Endothelial cell of umbilical vein (primary cell): ENCODE measurements at regions not wholly inside any gene's neighbourhood (a gene's known extent, or its start where the extent isn't known, plus 50 kb on each side); places are given as distances from the start of the nearest gene placed in this dataset.

Experiments
- BruUV-seq: library from RNA; stranded (reverse); fragments of 400-500 nt; replicated peaks from 2 replicates; lab custom pipeline; 2021; lab: Mats Ljungman, UMichigan
- CTCF ChIA-PET: fragments of 300-600, 350-600 bp; sonication (Branson Sonifier 250); formaldehyde crosslinking; loops from one replicate; lab custom pipeline; 2021; ENCODE audit warnings: antibody characterized with exemption, inconsistent platforms; lab: Charles Lee
- POLR2A ChIA-PET: fragments of 300-600, 350-600 bp; sonication (Branson Sonifier 250); formaldehyde crosslinking; loops from one replicate; lab custom pipeline; 2021; ENCODE audit warnings: antibody characterized with exemption, inconsistent platforms; lab: Charles Lee
- DNase-seq: peaks from one replicate; pipeline ENCODE4 v3.0.0-alpha.2; 2011; ENCODE audit warnings: low read depth, low spot score
- FAIRE-seq: peaks from 2 replicates; lab custom pipeline; 2011; peaks lifted over from hg19 to GRCh38; lab: Jason Lieb, UNC
- H2AFZ ChIP-seq: 2 replicates; pipeline ENCODE4 v1.6.0; 2012; ENCODE audit warnings: low read depth, low read length, control low read depth, inconsistent platforms
- H3K27ac ChIP-seq: 2 replicates; pipeline ENCODE4 v1.5.1; 2011; ENCODE audit warnings: low read depth, mild to moderate bottlenecking, control low read depth, low read length, moderate library complexity; ENCODE audit not compliant: insufficient read depth
- H3K27me3 ChIP-seq, 2 experiments: 2 replicates each; pipeline versions ENCODE4 v1.6.0 to v1.6.1; 2011; ENCODE audit warnings: low read length in 2 of 2, mixed read lengths in 1 of 2; ENCODE audit not compliant: control insufficient read depth in 2 of 2, insufficient read depth in 2 of 2
- H3K36me3 ChIP-seq, 2 experiments: 2 replicates in 1 of 2; 3 replicates in 1 of 2; pipeline ENCODE4 v1.5.1; 2011; ENCODE audit warnings: low read length in 2 of 2, mild to moderate bottlenecking in 1 of 2, moderate library complexity in 1 of 2; ENCODE audit not compliant: control insufficient read depth in 2 of 2, insufficient read depth in 2 of 2; ENCODE audit errors: extremely low read depth in 1 of 2
- H3K4me1 ChIP-seq: 3 replicates; pipeline ENCODE4 v1.5.1; 2011; ENCODE audit warnings: mild to moderate bottlenecking, low read length; ENCODE audit not compliant: control insufficient read depth, insufficient read depth; ENCODE audit errors: extremely low read depth
- H3K4me2 ChIP-seq: 2 replicates; pipeline ENCODE4 v1.6.1; 2011; ENCODE audit warnings: low read length, control low read depth, mixed read lengths; ENCODE audit not compliant: insufficient read depth
- H3K4me3 ChIP-seq, 3 experiments: fragments of 200-600 bp in 1 of 3; sonication (generic), shearing (Covaris generic) in 1 of 3; replicated peaks in 1 of 3; 2 replicates each; pipeline ENCODE4 v1.5.1; 2011 to 2016; ENCODE audit warnings: control low read depth in 3 of 3, low read length in 3 of 3, mild to moderate bottlenecking in 2 of 3, inconsistent platforms in 1 of 3, low read depth in 1 of 3, moderate library complexity in 1 of 3; ENCODE audit not compliant: insufficient read depth in 1 of 3
- H3K79me2 ChIP-seq: 2 replicates; pipeline ENCODE4 v1.6.0; 2012; ENCODE audit warnings: low read length, inconsistent platforms; ENCODE audit not compliant: control insufficient read depth, insufficient read depth
- H3K9ac ChIP-seq: replicated peaks from 2 replicates; pipeline ENCODE3; 2011; ENCODE audit warnings: low read length, control low read depth; ENCODE audit not compliant: insufficient read depth; ENCODE audit errors: extremely low read depth
- H3K9me1 ChIP-seq: replicated peaks from 3 replicates; pipeline ENCODE4 v1.6.0; 2011; ENCODE audit warnings: mild to moderate bottlenecking, low read length; ENCODE audit not compliant: control insufficient read depth, insufficient read depth; ENCODE audit errors: extremely low read depth
- H3K9me3 ChIP-seq: replicated peaks from 2 replicates; pipeline ENCODE4 v1.5.1; 2012; ENCODE audit warnings: low read length, inconsistent platforms; ENCODE audit not compliant: control insufficient read depth, insufficient read depth
- H4K20me1 ChIP-seq: replicated peaks from 2 replicates; pipeline ENCODE3; 2011; ENCODE audit warnings: mild to moderate bottlenecking, low read length; ENCODE audit not compliant: control insufficient read depth, insufficient read depth; ENCODE audit errors: extremely low read depth
- CTCF ChIP-seq, 2 donors: IDR thresholded peaks; 1 replicate in 1 of 2; 2 replicates in 1 of 2; pipeline ENCODE4 v1.5.1; 2011; ENCODE audit warnings: low read length in 2 of 2, mild to moderate bottlenecking in 2 of 2, moderate library complexity in 2 of 2, control low read depth in 1 of 2, inconsistent platforms in 1 of 2, low read depth in 1 of 2; ENCODE audit not compliant: insufficient read depth in 1 of 2; ENCODE audit errors: extremely low read depth in 1 of 2
- EZH2 ChIP-seq: IDR thresholded peaks from 2 replicates; pipeline ENCODE4 v1.6.1; 2012; ENCODE audit warnings: borderline replicate concordance, low read depth, mild to moderate bottlenecking, moderate library complexity, low read length, inconsistent platforms; ENCODE audit not compliant: severe bottlenecking
- GATA2 ChIP-seq: IDR thresholded peaks from 2 replicates; pipeline ENCODE4 v1.7.0; 2011; ENCODE audit warnings: low read depth, mild to moderate bottlenecking, moderate library complexity, mixed read lengths, low read length; ENCODE audit not compliant: insufficient read length, insufficient read depth
- JUN ChIP-seq: IDR thresholded peaks from 2 replicates; pipeline ENCODE4 v1.6.1; 2011; ENCODE audit warnings: borderline replicate concordance, low read depth; ENCODE audit not compliant: insufficient read length, insufficient read depth
- MAX ChIP-seq: IDR thresholded peaks from 2 replicates; pipeline ENCODE4 v1.6.1; 2011; ENCODE audit not compliant: insufficient read depth, insufficient read length
- MYC ChIP-seq: IDR thresholded peaks from one replicate; pipeline ENCODE4 v1.6.1; 2011; ENCODE audit warnings: mild to moderate bottlenecking, low read depth, low read length
- POLR2A ChIP-seq: IDR thresholded peaks from 2 replicates; pipeline ENCODE4 v1.6.1; 2012; ENCODE audit warnings: low read depth, mild to moderate bottlenecking, control low read depth, low read length
- POLR2AphosphoS5 ChIP-seq: IDR thresholded peaks from 2 replicates; pipeline ENCODE4 v1.6.1; 2012; ENCODE audit warnings: low read depth, mild to moderate bottlenecking, control low read depth, low read length, moderate library complexity; ENCODE audit not compliant: insufficient read depth
- dilution Hi-C: fragments of 300-500 bp; cut with MboI; formaldehyde crosslinking; loops from one replicate; pipeline ENCODE4 v1.15.0; 2019; ENCODE audit warnings: low sequenced_read_pairs; ENCODE audit not compliant: extremely low pct_ligation_motif_present
- intact Hi-C: fragments of 100-400 bp; cut with micrococcal nuclease; formaldehyde crosslinking; loops from one replicate; pipeline ENCODE4 v1.10.0; 2022

- no TSS peak for BruUV-seq
- FAIRE-seq = no peak
These were observed 648.6 kb downstream of the COL12A1 start for GRCh38 chr6:74557236-74557635.

More at GRCh38 chr6:74557236-74557635, 648.6 kb downstream of the COL12A1 start:
- DNase-seq = no peak
- no peaks in the 10 kb centered on the region for H3K9me3 ChIP-seq
- H3K36me3 ChIP-seq = no peaks in the 10 kb centered on the region
- intact Hi-C loops (no loop called here), dilution Hi-C loops (no loop called here)
- TF ChIP-seq MYC (no peak), GATA2 (no peak), CTCF (IDR thresholded peaks at IDR 0.05; ENCODE audit: extremely low read depth in 1 of 2, insufficient read depth in 1 of 2, low read depth in 1 of 2, low read length in 2 of 2) (no peak), MAX (no peak), EZH2 (no peak), POLR2AphosphoS5 (no peak), POLR2A (no peak), JUN (no peak)
- H2AFZ ChIP-seq = no peak overlapping the region
- H3K27me3 ChIP-seq = no peaks in the 10 kb centered on the region
- H3K4me1 ChIP-seq = no peaks in the 10 kb centered on the region
- H3K4me2 ChIP-seq = no peak overlapping the region
- H3K9me1 ChIP-seq = no peaks in the 10 kb centered on the region
- no peak overlapping the region for H3K4me3 ChIP-seq
- H3K79me2 ChIP-seq = no peaks in the 10 kb centered on the region
- H3K9ac ChIP-seq = no peak overlapping the region
- POLR2A ChIA-PET = no interaction called here
- CTCF ChIA-PET = no interaction called here
- no peak overlapping the region for H3K27ac ChIP-seq
- H4K20me1 ChIP-seq = no peaks in the 10 kb centered on the region
